Fibroblast of upper back skin (primary cell): ENCODE measurements at regions not wholly inside any gene's neighbourhood (a gene's known extent, or its start where the extent isn't known, plus 50 kb on each side); places are given as distances from the start of the nearest gene placed in this dataset.
"Not testable (repeated sequence)": the region's sequence is repeated elsewhere in the genome, so short reads cannot be mapped to it uniquely, and the experiment has no call there.

Experiments
- DNase-seq: peaks from one replicate; pipeline ENCODE4 v3.0.0-alpha.2; 2013

DNA sequence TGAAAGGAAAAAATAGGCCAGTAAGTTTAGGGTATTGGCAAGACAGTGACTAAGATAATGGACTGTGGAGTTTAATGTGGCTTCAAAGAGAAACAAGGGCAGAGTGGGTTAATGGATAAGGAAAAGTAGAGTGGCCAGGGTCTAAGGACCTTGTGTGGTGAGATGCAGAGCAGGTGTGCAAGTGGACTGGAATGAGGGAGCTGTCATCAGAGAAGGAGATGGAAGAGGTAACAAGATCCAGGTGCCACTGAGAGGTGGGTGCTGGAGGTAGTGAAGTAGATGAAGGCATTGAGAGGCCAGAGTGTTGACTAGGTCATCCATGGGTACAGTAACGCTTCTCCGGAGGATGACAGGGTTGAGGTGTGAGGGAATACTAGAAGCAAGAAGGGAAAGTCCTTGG is 136.1 kb downstream of the QRSL1 start:
- no peak for DNase-seq

DNA sequence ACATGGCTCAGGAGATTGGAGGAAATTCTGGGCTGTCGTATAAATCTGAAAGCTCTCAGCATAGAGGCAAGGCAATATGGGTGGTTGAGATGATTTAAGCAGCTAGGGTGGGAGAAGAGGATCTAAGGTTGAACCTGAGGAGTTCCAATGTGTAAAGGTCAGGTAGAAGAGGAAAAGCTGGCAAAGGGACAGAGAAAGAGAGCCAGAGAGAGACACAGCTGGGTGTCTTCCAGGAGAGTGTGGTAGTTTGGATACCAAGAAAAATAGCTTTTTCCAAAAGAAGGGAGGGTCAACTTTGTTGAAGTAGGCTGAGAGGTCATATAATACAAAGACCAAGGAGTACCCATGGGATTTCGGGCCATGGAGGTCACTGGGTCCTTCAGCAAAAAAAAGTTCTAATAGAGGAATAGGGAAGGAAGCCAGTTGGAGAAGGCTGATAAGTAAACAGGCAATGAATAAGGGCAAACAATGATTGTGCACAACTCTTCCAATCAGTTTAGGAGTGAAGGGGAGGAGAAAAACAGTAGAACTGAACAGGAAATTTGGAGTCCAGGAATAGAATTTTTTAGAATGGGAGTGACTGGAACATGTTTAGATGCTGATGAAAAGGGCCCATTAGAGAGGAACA is 135.1 kb downstream of the QRSL1 start:
- DNase-seq: no peak

DNA sequence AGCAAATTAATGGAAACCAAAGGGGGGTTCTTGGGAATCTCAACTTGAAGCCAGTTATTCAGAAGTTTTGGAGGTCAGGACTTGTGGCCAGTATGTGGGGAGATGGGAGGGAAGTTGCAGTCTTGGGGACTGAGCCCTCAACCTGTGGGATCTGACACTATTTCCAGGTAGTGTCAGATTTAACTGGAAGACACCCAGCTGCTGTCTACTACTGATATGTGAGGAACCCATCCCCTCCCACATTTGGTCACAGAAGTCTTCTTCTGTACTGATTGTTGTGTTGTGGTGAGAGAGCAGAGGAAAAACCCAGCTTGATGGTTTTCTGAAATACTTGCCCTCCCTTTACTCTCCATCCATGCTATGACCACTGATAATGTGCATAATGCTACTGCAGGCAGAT is 134.0 kb downstream of the QRSL1 start:
- DNase-seq: no peak

DNA sequence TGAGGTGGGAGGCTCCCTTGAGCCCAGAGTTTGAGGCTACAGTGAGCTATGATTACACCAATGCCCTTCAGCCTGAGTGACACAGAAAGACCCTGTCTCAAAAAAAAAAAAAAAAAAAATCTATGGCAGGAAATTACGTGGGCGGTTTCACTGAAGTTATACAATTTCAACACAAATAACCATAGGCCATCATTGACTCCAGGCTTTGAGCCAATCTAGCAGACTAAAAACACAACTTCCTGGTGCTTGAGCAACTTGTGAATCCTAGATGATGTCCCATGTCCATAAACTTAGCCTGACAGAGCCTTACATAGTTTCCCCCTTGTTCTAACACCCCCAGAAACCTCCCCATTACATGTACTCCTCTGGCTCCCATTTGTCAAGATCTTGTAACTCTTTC is 131.8 kb downstream of the QRSL1 start:
- no peak for DNase-seq

DNA sequence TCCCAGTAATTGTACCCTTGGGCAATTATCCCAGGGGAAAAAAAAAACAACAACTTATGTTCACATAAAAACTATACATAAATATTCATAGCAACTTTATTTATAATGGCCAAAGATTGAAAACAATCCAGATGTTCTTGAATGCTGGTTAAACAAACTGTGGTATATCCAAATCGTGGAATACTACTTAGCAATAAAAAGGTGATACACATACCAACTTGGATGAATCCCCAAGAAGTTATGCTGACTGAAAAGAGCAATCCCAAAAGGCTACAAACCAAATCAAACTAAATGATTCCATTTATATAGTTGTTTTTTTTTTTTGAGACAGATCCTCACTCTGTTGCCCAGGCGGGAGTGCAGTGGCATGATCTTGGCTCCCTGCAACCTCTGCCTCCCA is 129.7 kb downstream of the QRSL1 start:
- no peak for DNase-seq

DNA sequence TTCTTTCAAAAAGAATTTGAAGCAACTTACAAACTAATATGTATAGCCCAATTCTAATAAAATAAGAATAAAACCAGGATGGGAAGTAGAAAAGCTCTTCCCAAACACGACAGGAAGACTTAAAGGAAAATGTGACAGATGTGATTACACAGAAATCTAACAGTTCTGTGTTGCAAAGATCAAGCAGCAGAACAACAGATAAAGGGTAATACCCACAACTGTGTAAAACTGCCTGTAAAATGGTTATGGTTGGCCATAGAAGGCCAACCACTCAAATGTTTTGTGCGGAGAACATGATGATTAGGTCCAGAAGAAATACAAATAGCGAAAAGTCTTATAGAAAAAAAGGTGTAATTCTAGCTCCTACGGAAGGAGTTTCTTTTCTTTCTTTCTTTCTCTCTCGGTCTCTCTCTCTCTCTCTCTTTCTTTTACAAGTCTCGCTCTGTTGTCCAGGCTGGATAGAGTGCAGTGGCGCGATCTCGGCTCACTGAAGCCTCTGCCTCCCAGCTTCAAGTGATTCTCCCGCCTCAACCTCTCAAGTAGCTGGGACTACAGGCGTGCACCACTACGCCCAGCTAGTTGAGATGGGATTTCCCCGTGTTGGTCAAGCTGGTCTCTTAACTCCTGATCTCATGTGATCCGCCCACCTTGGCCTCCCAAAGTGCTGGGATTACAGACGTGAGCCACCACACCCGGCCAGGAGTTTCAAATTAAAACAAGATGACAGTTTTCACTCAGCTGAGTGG is 128.5 kb downstream of the QRSL1 start:
- no peak for DNase-seq

DNA sequence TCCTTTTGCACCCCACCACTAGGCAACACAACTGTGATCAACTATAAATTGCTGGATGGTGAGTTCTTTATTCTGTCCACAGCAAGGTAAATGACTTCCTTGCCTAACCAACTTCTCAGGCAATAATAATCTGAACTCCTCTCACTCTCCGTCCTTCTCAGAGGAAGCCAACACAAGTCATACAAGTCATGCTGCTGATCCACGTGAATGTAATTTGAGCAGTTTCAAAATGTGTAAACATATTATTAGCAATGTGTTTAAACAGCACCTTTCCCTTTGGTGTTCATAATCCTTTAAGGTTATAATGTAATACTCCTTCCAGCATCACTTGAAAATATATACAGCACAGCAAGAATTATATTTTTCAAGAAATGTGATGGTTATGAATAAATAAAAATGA is 127.9 kb downstream of the QRSL1 start:
- no peak for DNase-seq

DNA sequence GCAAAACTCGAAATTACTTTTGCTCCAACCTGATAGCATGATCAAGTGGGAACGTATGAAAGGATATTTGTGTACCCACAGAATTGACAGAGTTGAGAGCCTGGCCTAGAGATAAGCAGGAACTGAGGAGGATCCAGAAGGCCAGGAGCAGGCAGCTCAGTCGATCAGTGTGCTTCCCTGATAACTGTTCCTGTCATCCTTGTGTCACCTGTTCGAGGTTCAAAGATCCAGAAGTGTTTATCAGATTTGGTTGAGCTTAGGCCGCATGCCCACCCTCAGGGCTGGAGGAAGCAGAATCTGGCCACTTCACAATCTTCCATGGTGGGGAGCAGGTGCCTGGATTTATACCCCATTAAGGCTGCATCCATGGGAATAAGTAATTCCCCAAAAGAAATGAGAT is 124.8 kb downstream of the QRSL1 start:
- no peak for DNase-seq

DNA sequence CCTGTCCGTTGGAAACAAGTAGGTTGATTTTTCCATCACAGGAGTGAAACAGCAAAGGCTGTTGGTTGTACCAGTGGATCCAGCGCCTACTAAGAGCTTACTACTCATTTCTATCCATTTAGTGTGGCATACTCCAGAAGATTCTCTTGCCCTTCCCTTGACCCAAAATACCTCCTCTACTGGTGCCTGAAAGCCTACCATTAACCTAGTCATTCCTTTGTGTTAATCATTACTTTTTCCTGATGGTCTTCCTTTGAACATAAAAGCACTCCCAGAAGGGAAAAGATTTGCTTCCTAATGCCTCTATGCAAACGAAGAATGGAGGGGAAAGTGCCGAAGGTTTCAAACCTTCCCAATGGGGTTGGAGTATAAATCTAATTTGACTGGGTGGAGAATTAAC is 123.3 kb downstream of the QRSL1 start:
- DNase-seq: no peak

DNA sequence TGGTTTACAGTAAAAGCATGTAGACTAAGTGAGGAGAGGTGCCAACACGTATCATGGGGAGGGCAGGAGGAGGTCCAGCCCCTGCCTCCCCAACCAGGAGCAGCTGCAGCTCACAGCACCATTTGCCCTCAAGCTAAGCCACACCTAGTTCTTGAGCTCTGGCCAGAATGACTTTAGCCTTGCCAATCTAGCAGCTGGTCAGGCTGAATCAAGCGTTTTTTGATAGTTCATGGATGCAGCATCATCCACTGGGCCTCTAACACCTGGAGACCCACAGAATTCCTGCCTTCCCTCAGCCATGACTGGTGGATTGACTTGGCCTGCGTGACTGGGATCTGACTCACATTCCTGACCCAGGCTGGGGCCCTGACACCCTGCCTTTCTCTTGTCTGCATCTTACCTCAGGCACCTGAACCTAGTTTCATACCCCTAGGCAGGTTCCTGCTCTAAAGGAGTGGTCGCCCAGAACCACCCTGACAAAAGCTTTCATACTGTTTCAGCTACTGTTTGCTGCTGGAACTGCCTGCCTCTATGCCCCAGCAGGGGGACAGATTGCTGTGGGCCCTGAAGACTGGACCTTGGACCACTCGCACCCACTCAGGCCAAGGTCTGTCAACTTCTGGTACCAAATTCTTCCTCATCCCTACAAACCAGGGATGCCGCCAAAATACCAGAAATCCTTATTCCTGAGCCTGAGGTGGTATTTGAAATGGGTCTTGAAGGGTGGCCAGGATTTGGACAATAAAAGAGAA is 122.3 kb downstream of the QRSL1 start:
- DNase-seq: peak; percentile 45

DNA sequence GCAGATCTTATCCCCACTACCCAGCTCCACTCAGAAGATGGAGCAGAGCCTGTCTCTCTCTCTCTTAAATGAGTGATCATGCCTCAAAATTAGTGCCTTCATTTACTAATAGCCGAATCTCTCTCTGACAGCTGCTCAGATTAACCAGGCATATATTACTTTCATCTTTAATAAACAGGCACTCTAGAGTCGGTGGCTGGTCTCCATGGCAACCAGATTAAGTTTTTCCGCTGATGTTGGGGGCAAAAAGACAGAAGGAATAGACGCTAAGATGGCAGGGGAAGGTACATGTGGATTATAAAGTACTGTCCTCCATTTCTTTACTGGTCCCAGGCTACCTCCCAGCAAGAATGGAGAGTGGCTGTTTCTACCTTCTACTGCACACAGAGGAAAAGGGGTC is 121.6 kb downstream of the QRSL1 start:
- no peak for DNase-seq

DNA sequence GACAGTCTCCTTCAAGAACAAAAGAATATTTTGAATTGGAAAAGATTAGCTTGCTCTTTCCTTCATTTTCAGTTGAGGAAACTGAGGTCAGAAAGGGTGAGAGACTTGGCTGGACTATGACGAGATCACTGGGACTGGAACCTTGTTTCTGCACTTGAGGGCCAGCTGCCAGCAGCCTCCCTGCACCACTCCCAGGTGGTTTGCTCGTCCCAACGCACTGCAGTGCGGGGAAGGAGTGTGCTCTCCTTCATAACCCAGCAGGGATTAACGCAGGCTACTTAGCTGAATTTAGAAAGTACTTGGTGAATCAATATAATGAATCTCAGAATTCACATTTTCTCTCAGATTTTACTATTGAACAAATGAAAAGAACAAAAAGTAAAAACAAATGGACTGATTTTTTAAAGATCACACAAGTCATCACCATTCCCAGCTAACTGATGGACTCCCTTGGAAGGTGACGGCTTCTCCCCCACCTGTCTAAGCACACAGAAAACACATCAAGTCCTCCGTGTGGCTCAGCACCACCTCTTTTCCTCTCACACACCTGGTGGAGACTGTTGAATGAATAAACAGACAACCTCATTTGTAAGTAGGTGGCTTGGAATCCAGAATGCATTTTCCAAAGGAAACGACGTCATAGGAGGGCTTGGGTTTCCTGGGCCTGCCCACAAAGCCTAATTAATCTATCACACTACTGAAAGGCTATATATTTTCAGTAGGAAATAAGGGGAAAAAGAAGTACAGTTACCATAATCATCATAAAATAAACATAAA is 121.0 kb downstream of the QRSL1 start:
- no peak for DNase-seq

DNA sequence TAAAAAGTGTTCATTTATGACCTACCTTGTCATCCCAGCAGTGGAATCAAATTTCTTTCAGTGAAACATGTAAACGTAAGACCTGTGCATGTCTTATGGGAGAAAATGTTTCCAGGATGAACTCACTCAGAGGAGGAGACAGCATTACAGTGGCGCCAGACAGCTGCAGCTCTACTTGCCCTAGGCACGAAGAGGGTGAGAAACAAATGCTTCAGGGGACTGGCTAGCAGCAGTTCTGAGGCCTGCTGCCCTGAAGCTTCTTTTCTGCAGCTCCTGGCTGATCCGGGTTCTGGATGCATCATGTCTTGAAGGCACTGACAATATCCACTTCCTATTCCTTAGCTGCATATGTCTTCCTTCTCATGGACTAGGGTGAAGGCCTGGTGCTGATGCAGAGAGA is 120.2 kb downstream of the QRSL1 start:
- peak; percentile 35 for DNase-seq

DNA sequence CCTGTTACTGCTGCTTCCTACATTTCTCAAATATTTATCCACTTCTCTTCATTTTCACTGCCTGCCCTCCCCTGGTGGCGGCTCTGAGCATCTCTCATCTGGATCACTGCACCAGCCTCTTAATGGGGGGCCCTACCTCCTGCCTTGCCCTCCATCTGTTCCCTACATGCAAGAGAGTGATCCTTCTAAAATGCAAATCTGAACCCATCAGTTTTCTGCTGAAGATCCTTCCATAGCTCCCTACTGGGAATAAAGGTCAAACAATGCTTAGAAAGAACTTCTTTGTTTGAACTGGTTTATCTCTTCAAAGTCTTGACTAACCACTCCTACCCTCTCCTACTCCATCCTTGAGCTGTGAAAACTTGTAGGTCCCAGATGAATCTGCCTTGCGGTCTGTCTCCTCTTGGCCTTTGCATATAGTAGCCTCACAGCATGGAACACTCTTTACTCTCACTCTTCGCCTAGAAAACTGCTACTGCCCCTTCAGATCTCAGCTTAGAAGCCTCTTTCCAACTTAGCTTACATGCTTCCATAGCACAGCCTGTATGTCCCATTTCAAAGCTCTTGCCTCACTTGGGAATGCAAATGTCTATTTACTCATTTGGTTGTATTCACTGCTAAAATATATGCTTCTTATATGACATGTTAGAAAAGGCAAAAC is 119.3 kb downstream of the QRSL1 start:
- no peak for DNase-seq

DNA sequence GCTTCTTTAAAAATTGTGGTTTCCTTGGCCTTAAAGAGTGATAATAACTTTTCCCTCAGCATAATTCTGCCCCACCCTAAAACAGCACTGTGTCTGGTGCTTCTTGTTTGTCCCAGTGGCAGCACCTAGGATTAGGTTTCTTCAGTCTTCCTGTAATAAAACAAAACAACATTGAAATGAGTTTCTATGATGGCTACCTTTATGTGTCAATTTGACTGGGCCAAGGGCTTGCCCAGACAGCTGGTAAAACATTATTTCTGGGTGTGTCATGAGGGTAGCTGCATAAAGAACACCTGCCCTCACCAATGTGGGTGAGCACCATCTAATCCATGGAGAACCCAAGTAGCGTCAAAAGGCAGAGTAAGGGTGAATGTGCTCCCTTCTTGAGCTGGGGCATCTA is 117.8 kb downstream of the QRSL1 start:
- DNase-seq: no peak

DNA sequence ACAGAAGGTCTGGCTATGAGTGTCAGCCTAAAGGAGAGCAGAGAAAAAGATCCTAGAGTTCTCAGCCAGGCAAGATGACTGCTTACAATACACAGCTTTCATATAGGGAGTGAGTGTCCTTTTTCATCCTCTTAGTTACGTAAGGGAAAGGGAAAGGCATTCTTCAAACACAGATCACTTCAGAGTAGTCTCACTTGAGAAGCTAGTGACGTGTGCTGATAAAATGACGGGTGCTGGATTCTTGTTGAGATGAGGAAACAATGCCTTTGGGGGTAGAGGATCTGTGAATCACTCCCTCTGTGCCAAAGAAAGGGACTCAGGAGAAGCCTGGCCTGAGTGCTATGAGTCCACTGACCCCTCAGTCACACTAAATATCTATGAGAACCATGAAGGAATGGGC is 117.3 kb downstream of the QRSL1 start:
- DNase-seq: peak; percentile 60

DNA sequence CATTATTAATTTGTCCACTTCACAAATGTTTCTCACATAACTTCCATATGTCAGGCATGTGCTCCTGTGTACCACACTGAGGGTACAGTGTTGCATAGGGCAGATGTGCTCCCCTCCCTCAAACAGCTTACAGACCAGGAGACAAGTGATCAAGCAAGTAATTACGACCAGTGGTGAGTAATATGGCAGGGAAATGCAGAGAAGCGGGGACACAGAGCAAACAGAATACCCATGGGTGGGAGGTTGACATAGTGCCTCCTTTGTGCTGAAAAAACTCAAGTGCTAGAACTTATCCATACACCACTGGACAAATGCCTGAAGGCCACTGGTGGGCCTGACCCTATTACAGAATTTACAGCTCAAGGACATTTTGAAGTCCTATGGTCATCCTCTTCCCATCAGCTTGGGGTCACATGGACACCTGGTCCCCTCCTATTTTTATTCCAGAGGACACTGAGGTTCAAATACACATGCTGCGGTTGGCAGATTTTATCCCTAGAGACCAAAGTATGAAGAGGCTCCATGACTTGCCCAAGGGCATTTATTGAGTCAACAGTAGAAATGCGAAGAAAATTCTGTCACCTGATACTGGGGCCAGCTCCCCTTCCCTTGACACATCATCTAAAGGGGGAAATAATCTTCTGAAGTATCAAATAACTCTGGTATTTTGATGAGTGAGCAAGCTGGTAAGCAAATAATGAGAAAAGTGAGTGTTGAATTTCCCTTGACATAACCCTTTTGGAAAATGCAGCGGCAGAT is 116.6 kb downstream of the QRSL1 start:
- DNase-seq: no peak

DNA sequence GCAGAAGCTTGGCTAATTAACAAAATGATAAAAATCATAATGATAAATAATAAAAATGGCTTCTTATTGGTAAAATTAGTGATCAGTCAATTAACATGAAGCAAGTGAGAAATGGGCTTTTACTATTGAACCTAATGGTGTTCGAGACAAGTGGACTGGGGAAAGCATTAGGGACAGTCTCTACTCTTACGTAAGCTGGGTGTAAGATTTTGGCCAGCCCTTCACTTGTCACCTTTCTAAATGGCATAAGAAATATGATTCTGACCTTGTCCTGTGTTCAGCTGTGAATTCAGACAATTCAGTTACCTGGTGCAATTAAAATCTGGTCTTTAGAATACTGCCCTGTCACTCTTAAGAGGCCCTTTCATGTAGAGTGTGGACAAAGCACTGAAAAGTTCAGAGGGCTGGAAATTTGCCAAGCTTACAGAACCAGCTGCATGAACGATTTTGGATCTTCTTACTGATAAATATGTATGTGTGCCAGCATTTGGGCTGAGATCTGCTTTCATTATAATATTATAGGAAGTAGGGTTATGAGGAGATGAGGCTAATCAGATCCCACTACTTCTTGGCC is 115.9 kb downstream of the QRSL1 start:
- DNase-seq: no peak

DNA sequence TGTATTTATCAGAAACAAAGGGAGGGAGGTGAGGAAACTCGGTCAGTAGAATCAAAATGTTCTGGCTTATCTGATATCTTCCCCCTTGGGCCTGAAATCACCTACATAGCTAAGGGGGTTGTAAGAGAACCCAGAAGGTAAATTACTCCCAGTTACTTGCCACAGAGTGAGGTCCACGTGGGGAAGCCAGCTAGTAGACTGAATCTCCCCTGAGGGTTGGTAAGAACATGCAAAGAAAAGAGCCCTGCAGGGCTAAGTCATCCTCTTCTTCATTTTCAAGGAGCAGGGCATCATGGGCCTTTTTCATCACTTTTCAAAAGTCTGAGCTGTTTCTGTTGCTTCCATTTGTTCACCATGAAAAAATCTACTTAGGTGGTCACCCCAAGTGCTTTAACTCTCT is 115.4 kb downstream of the QRSL1 start:
- no peak for DNase-seq

DNA sequence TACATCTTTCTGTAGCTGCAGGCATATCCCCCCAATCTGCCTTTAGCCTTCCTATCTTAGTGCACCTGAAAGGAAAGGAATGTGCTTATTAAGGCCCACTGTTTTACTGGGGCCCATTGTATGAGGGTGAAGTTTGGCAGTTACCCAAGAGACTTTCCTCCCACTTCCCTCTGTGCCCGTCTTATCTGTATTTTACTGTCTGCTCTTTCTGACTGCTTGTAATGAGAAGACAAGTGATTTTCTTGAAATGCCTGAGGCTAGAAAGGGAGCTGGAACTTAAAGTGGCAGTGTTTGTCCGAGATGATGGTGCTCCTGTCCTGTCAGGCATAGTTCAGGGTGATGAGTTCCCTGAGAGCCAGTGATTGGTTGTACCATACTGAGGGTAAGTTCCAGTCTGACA is 114.7 kb downstream of the QRSL1 start:
- not testable (repeated sequence) for DNase-seq

DNA sequence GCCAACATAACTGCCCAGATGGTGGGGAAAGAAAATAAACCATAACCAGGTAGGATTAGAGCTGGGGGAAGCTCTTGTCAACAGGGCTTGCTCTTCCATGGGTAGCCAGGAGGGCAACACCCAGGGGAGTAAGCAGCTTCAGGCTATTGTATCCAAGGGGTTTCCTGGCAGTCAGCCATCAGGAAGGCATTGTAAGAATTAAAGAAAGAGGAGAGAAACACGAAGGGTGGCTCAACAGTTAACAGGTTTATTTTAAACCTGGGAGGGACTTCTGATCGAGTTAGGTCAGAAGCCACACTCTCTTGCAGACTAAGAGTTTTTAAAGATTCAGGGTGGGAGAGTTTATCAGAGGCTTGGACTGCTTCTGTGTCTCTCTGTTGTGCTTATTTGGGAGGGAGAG is 114.2 kb downstream of the QRSL1 start:
- no peak for DNase-seq

DNA sequence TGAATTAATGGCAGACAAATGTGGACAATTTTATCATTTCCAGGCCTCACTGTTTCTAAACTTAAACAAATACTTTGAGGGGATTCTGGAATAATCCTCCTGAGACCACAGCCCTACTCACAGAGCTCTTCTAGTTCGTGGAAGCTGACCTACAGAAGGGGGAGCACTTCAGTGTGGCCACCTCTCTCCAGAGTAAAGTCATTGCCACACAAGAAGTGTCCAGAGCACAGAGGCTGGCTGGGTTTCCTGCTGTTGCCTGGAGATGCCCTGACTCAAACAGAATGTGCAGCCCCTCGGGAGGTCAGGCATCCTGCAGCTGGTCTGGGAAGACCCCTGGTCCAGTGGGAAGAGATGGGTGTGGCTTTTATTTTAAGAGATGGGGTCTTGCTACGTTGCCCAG is 110.9 kb downstream of the QRSL1 start:
- no peak for DNase-seq
